ENCODE measurements at regions not wholly inside any gene's neighbourhood (a gene's known extent, or its start where the extent isn't known, plus 50 kb on each side); places are given as distances from the start of the nearest gene placed in this dataset.

GRCh38 chr12:113751513-113751912 is 214.6 kb downstream of the RBM19 start:
- no peaks in the 10 kb centered on the region for H3K27me3 ChIP-seq (ENCODE audit: insufficient read depth, low read length)
- no peak overlapping the region for H3K27ac ChIP-seq (ENCODE audit: low read depth, low read length, poor library complexity, severe bottlenecking)
- H3K4me1 ChIP-seq (ENCODE audit: insufficient read depth, low read length, severe bottlenecking): no peaks in the 10 kb centered on the region
- H4K20me1 ChIP-seq (ENCODE audit: insufficient read depth, low read length): no peaks in the 10 kb centered on the region
- no peaks in the 10 kb centered on the region for H3K79me2 ChIP-seq (ENCODE audit: insufficient read depth, low read length)
- H3K9ac ChIP-seq (ENCODE audit: low read length): no peak overlapping the region
- H3K4me3 ChIP-seq (ENCODE audit: low read depth, low read length, poor library complexity, severe bottlenecking): no peak overlapping the region
- no peaks in the 10 kb centered on the region for H3K9me2 ChIP-seq (ENCODE audit: low read depth, low read length)
- H2AFZ ChIP-seq (ENCODE audit: low read length): no peak overlapping the region
- H3K36me3 ChIP-seq (ENCODE audit: insufficient read depth, low read length): no peaks in the 10 kb centered on the region
- no peaks in the 10 kb centered on the region for H3K9me3 ChIP-seq (ENCODE audit: low read length)
- H3K4me2 ChIP-seq (ENCODE audit: low read length): no peak overlapping the region
- H3F3A ChIP-seq (ENCODE audit: insufficient read depth, low read length): no peaks in the 10 kb centered on the region
- TF ChIP-seq EZH2 (IDR thresholded peaks at IDR 0.05; ENCODE audit: borderline replicate concordance, low read length) (no peak), CTCF (IDR thresholded peaks at IDR 0.05; ENCODE audit: low read length) (no peak)

DNA sequence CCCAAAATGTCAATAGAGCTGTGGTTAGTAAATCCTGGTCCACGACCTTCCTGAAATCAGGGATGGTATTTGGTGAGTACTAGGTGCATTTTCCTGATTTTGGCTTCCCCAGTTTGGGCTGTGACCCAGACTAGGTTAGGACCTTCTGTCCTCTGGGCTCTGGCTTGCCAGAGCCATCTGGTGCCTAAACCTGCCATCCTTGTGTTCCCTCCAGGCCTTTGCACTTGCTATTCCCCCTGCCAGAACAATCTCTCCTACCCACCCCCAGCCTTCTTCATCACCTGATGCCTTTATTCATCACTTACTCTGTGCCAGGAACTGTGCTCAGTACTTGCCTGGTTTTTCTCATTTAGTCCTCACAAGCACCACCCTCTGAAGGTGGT is 216.7 kb downstream of the RBM19 start:
- H3F3A ChIP-seq (ENCODE audit: insufficient read depth, low read length): no peaks in the 10 kb centered on the region
- no peaks in the 10 kb centered on the region for H3K9me2 ChIP-seq (ENCODE audit: low read depth, low read length)
- H3K36me3 ChIP-seq (ENCODE audit: insufficient read depth, low read length): no peaks in the 10 kb centered on the region
- TF ChIP-seq EZH2 (IDR thresholded peaks at IDR 0.05; ENCODE audit: borderline replicate concordance, low read length): no peak
- TF ChIP-seq CTCF (IDR thresholded peaks at IDR 0.05; ENCODE audit: low read length): no peak
- H3K9ac ChIP-seq (ENCODE audit: low read length): no peak overlapping the region
- no peak overlapping the region for H3K27ac ChIP-seq (ENCODE audit: low read depth, low read length, poor library complexity, severe bottlenecking)
- no peak overlapping the region for H3K4me2 ChIP-seq (ENCODE audit: low read length)
- H2AFZ ChIP-seq (ENCODE audit: low read length): no peak overlapping the region
- no peaks in the 10 kb centered on the region for H4K20me1 ChIP-seq (ENCODE audit: insufficient read depth, low read length)
- H3K27me3 ChIP-seq (ENCODE audit: insufficient read depth, low read length): no peaks in the 10 kb centered on the region
- no peaks in the 10 kb centered on the region for H3K4me1 ChIP-seq (ENCODE audit: insufficient read depth, low read length, severe bottlenecking)
- H3K9me3 ChIP-seq (ENCODE audit: low read length): no peaks in the 10 kb centered on the region
- H3K79me2 ChIP-seq (ENCODE audit: insufficient read depth, low read length): no peaks in the 10 kb centered on the region
- no peak overlapping the region for H3K4me3 ChIP-seq (ENCODE audit: low read depth, low read length, poor library complexity, severe bottlenecking)

GRCh38 chr12:113748707-113749432 is 217.3 kb downstream of the RBM19 start:
- Histone ChIP-seq H3F3A (ENCODE audit: insufficient read depth, low read length) (no peaks in the 10 kb centered on the region), H3K9me2 (ENCODE audit: low read depth, low read length) (no peaks in the 10 kb centered on the region), H3K4me1 (ENCODE audit: insufficient read depth, low read length, severe bottlenecking) (no peaks in the 10 kb centered on the region), H3K79me2 (ENCODE audit: insufficient read depth, low read length) (no peaks in the 10 kb centered on the region), H3K9me3 (ENCODE audit: low read length) (no peaks in the 10 kb centered on the region), H4K20me1 (ENCODE audit: insufficient read depth, low read length) (no peaks in the 10 kb centered on the region), H3K4me2 (ENCODE audit: low read length) (no peak overlapping the region), H3K9ac (ENCODE audit: low read length) (no peak overlapping the region), H3K36me3 (ENCODE audit: insufficient read depth, low read length) (no peaks in the 10 kb centered on the region), H2AFZ (ENCODE audit: low read length) (no peak overlapping the region), H3K27me3 (ENCODE audit: insufficient read depth, low read length) (no peaks in the 10 kb centered on the region), H3K27ac (ENCODE audit: low read depth, low read length, poor library complexity, severe bottlenecking) (no peak overlapping the region), H3K4me3 (ENCODE audit: low read depth, low read length, poor library complexity, severe bottlenecking) (no peak overlapping the region)
- no peak for TF ChIP-seq EZH2 (IDR thresholded peaks at IDR 0.05; ENCODE audit: borderline replicate concordance, low read length)

DNA sequence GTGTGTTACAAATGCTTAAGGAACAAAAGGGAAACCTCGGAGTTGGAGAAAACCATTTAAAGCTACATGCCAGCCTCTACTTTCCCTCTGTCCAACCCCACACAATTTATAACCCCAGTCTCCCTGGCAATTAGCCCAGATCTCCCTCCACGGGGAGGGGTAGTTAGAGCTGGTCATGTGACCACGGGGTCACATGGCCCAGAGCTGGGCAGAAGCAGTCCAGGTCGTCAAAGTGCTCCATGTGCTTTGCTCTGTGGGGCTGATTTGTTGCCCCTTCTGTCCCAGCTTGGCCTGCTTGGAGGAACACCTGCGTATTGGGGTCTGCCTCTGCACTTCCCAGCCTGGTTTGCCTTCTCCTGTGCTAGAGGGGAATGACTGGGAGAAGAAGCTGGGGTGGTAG is 219.1 kb downstream of the RBM19 start:
- no peaks in the 10 kb centered on the region for H3K4me1 ChIP-seq (ENCODE audit: insufficient read depth, low read length, severe bottlenecking)
- H3K4me2 ChIP-seq (ENCODE audit: low read length): no peak overlapping the region
- H3K4me3 ChIP-seq (ENCODE audit: low read depth, low read length, poor library complexity, severe bottlenecking): no peak overlapping the region
- no peaks in the 10 kb centered on the region for H3K36me3 ChIP-seq (ENCODE audit: insufficient read depth, low read length)
- no peak for TF ChIP-seq EZH2 (IDR thresholded peaks at IDR 0.05; ENCODE audit: borderline replicate concordance, low read length)
- no peak for TF ChIP-seq CTCF (IDR thresholded peaks at IDR 0.05; ENCODE audit: low read length)
- H4K20me1 ChIP-seq (ENCODE audit: insufficient read depth, low read length): no peaks in the 10 kb centered on the region
- H3K27me3 ChIP-seq (ENCODE audit: insufficient read depth, low read length): no peaks in the 10 kb centered on the region
- H3K79me2 ChIP-seq (ENCODE audit: insufficient read depth, low read length): no peaks in the 10 kb centered on the region
- no peak overlapping the region for H3K27ac ChIP-seq (ENCODE audit: low read depth, low read length, poor library complexity, severe bottlenecking)
- no peak overlapping the region for H3K9ac ChIP-seq (ENCODE audit: low read length)
- no peaks in the 10 kb centered on the region for H3K9me2 ChIP-seq (ENCODE audit: low read depth, low read length)
- H3F3A ChIP-seq (ENCODE audit: insufficient read depth, low read length): no peaks in the 10 kb centered on the region
- no peaks in the 10 kb centered on the region for H3K9me3 ChIP-seq (ENCODE audit: low read length)
- H2AFZ ChIP-seq (ENCODE audit: low read length): no peak overlapping the region
